WTC11 (cell line): ENCODE measurements at regions not wholly inside any gene's neighbourhood (a gene's known extent, or its start where the extent isn't known, plus 50 kb on each side); places are given as distances from the start of the nearest gene placed in this dataset.

Source experiments
- ATAC-seq: fragments of 200-7000 bp; cut with Tn5 transposase; 2 replicates; pipeline ENCODE4 v1.10.0; 2021; ENCODE audit warnings: mild to moderate bottlenecking, moderate library complexity
- CTCF ChIA-PET: fragments of 300-600 bp; sonication (Branson Sonifier 250); formaldehyde crosslinking; loops from one replicate; lab custom pipeline; 2021; ENCODE audit warnings: antibody characterized with exemption; lab: Charles Lee
- POLR2A ChIA-PET: fragments of 350-600 bp; sonication (Branson Sonifier 250); formaldehyde crosslinking; loops from one replicate; lab custom pipeline; 2021; ENCODE audit warnings: antibody characterized with exemption; lab: Charles Lee
- DNase-seq: peaks from one replicate; pipeline ENCODE4 v3.0.0; 2021; ENCODE audit warnings: low spot score
- H3K27ac Mint-ChIP-seq: 2 replicates; pipeline ENCODE4 v1.8.0; 2021; ENCODE audit warnings: mixed read lengths
- H3K27me3 Mint-ChIP-seq: 2 replicates; pipeline ENCODE4 v1.8.0; 2021; ENCODE audit warnings: low read depth, mild to moderate bottlenecking, moderate library complexity, mixed read lengths
- H3K36me3 Mint-ChIP-seq: 2 replicates; pipeline ENCODE4 v1.8.0; 2021; ENCODE audit warnings: mixed read lengths
- H3K4me1 Mint-ChIP-seq: 2 replicates; pipeline ENCODE4 v1.8.0; 2022; ENCODE audit warnings: mixed read lengths
- H3K4me3 Mint-ChIP-seq: 2 replicates; pipeline ENCODE4 v1.8.0; 2021; ENCODE audit warnings: mild to moderate bottlenecking, moderate library complexity, mixed read lengths
- H3K9me3 Mint-ChIP-seq: 2 replicates; pipeline ENCODE4 v1.8.0; 2021; ENCODE audit warnings: mixed read lengths
- AFF4 ChIP-seq: sonication (generic); formaldehyde crosslinking; IDR thresholded peaks from 2 replicates; pipeline ENCODE4 v1.8.1; 2023; ENCODE audit warnings: mild to moderate bottlenecking, missing genetic modification reagents, borderline replicate concordance
- ATF2 ChIP-seq: sonication (generic); formaldehyde crosslinking; IDR thresholded peaks from 2 replicates; pipeline ENCODE4 v1.8.1; 2022; ENCODE audit warnings: low read depth, missing genetic modification reagents, borderline replicate concordance
- CTCF ChIP-seq: fragments of 200-600 bp; IDR thresholded peaks from 2 replicates; pipeline ENCODE4 v1.8.0; 2022; ENCODE audit warnings: antibody characterized with exemption
- E2F1 ChIP-seq: sonication (generic); formaldehyde crosslinking; IDR thresholded peaks from 2 replicates; pipeline ENCODE4 v1.8.0; 2022; ENCODE audit warnings: mild to moderate bottlenecking, missing genetic modification reagents
- GABPB1 ChIP-seq: sonication (generic); formaldehyde crosslinking; IDR thresholded peaks from 2 replicates; pipeline ENCODE4 v1.8.1; 2023; ENCODE audit warnings: mild to moderate bottlenecking, missing genetic modification reagents
- GTF2I ChIP-seq: fragments of 250-450 bp; sonication (Bioruptor Pico); conservative IDR thresholded peaks from 2 replicates; pipeline ENCODE4 v1.4.0; 2021; ENCODE audit warnings: mild to moderate bottlenecking
- MAX ChIP-seq: sonication (generic); formaldehyde crosslinking; IDR thresholded peaks from 2 replicates; pipeline ENCODE4 v1.8.0; 2022; ENCODE audit warnings: mild to moderate bottlenecking, missing genetic modification reagents
- RELA ChIP-seq: sonication (generic); formaldehyde crosslinking; IDR thresholded peaks from 2 replicates; pipeline ENCODE4 v1.8.1; 2022; ENCODE audit warnings: missing genetic modification reagents, mild to moderate bottlenecking, borderline replicate concordance
- SP1 ChIP-seq: sonication (generic); formaldehyde crosslinking; conservative IDR thresholded peaks from 2 replicates; pipeline ENCODE4 v1.8.1; 2022; ENCODE audit warnings: missing genetic modification reagents
- STAT6 ChIP-seq: sonication (generic); formaldehyde crosslinking; conservative IDR thresholded peaks from 2 replicates; pipeline ENCODE4 v1.8.1; 2023; ENCODE audit warnings: mild to moderate bottlenecking, low read depth, missing genetic modification reagents, moderate library complexity
- ZMAT4 ChIP-seq: fragments of 250-450 bp; sonication (Bioruptor Pico); IDR thresholded peaks from 2 replicates; pipeline ENCODE4 v1.9.0; 2021; ENCODE audit warnings: mild to moderate bottlenecking
- ZNF232 ChIP-seq: sonication (generic); formaldehyde crosslinking; IDR thresholded peaks from 2 replicates; pipeline ENCODE4 v1.8.0; 2022; ENCODE audit warnings: mild to moderate bottlenecking, missing genetic modification reagents
- ZNF425 ChIP-seq: fragments of 250-450 bp; sonication (Bioruptor Pico); conservative IDR thresholded peaks from 2 replicates; pipeline ENCODE4 v1.9.0; 2021; ENCODE audit warnings: mild to moderate bottlenecking
- ZNF532 ChIP-seq: fragments of 250-450 bp; sonication (Bioruptor Pico); IDR thresholded peaks from 2 replicates; pipeline ENCODE4 v1.9.0; 2021; ENCODE audit warnings: mild to moderate bottlenecking, borderline replicate concordance

- no peak for ATAC-seq
- no peak for DNase-seq
- Mint-ChIP-seq H3K27me3 (peaks cover 2% of the 10 kb centered on the region; the same call in 1 of the 2 replicates), H3K4me3 (no peak overlapping the region), H3K4me1 (peaks cover 6% of the 10 kb centered on the region), H3K36me3 (no peaks in the 10 kb centered on the region), H3K9me3 (peaks cover 7% of the 10 kb centered on the region), H3K27ac (no peak overlapping the region)
- POLR2A ChIA-PET: no interaction called here
- no peak for TF ChIP-seq RELA (CRISPR knock-in tag)
- no peak for TF ChIP-seq ZNF232 (CRISPR knock-in tag)
- TF ChIP-seq ZNF425 (CRISPR knock-in tag): no peak
- TF ChIP-seq ATF2 (CRISPR knock-in tag): no peak
- no peak for TF ChIP-seq GTF2I (CRISPR knock-in tag)
- CTCF ChIA-PET: interaction anchor here (2.7 kb wide), 1 partner anchor 330 kb away, joined by 7 read pairs; no protein-coding TSS in a partner anchor
Measured at GRCh38 chr9:89933578-89933977, 328.8 kb downstream of the GADD45G start.

- DNase-seq: no peak
- ChIA-PET POLR2A (no interaction called here), CTCF (interaction anchor here (2.7 kb wide), 1 partner anchor 332 kb away, joined by 7 read pairs; no protein-coding TSS in a partner anchor)
- Mint-ChIP-seq H3K4me3 (no peak overlapping the region), H3K9me3 (peaks cover 7% of the 10 kb centered on the region), H3K36me3 (no peaks in the 10 kb centered on the region), H3K27ac (no peak overlapping the region), H3K4me1 (peaks cover 3% of the 10 kb centered on the region), H3K27me3 (peaks cover 2% of the 10 kb centered on the region; the same call in 1 of the 2 replicates)
- no peak for ATAC-seq
- TF ChIP-seq STAT6 (CRISPR knock-in tag) (no peak), CTCF (no peak), ZMAT4 (CRISPR knock-in tag) (no peak), E2F1 (CRISPR knock-in tag) (no peak), SP1 (no peak), GABPB1 (CRISPR knock-in tag) (no peak), ZNF532 (no peak), MAX (CRISPR knock-in tag) (no peak), AFF4 (CRISPR knock-in tag) (no peak)
Measured at GRCh38 chr9:89935115-89935514, 330.3 kb downstream of the GADD45G start.
